HL-60 (cell line): ENCODE measurements at regions not wholly inside any gene's neighbourhood (a gene's known extent, or its start where the extent isn't known, plus 50 kb on each side); places are given as distances from the start of the nearest gene placed in this dataset.

ENCODE experiments used
- DNase-seq, 2 experiments: peaks; one replicate each; pipeline ENCODE4 v3.0.0-alpha.2; 2010 to 2020; ENCODE audit warnings: low read depth in 1 of 2, low spot score in 1 of 2
- H3K27ac ChIP-seq: fragments of 250-450 bp; sonication (Bioruptor Pico); replicated peaks from 2 replicates; pipeline ENCODE4 v1.5.1; 2020; ENCODE audit warnings: mild to moderate bottlenecking, moderate library complexity
- H3K27me3 ChIP-seq: fragments of 250-450 bp; sonication (Bioruptor Pico); 2 replicates; pipeline ENCODE4 v1.5.1; 2021; ENCODE audit warnings: mild to moderate bottlenecking, moderate library complexity; ENCODE audit not compliant: insufficient read depth, poor library complexity, severe bottlenecking
- H3K4me3 ChIP-seq: replicated peaks from 2 replicates; pipeline ENCODE4 v1.5.1; 2011; ENCODE audit warnings: mild to moderate bottlenecking, control low read depth, low read length; ENCODE audit not compliant: insufficient read depth
- GABPA ChIP-seq: IDR thresholded peaks from 2 replicates; pipeline ENCODE4 v1.6.1; 2012; ENCODE audit warnings: low read depth
- POLR2AphosphoS5 ChIP-seq: IDR thresholded peaks from 2 replicates; pipeline ENCODE4 v1.6.1; 2012; ENCODE audit warnings: low read depth
- REST ChIP-seq: IDR thresholded peaks from 2 replicates; pipeline ENCODE4 v1.6.1; 2012; ENCODE audit warnings: low read depth; ENCODE audit not compliant: insufficient replicate concordance
- SPI1 ChIP-seq: IDR thresholded peaks from 2 replicates; pipeline ENCODE4 v1.6.1; 2012; ENCODE audit warnings: low read depth, mild to moderate bottlenecking, borderline replicate concordance
- TF ChIP-seq, protein P1 (sequence below): IDR thresholded peaks from one replicate; pipeline ENCODE4 v1.5.1; 2011; ENCODE audit warnings: low read length, control low read depth, inconsistent platforms; ENCODE audit not compliant: insufficient read depth

GRCh38 chr3:166011771-166012170 is 174.5 kb upstream of the BCHE start:
- no peak overlapping the region for H3K27ac ChIP-seq
- H3K27me3 ChIP-seq, result no peaks in the 10 kb centered on the region
- TF ChIP-seq GABPA (no peak), REST (no peak), SPI1 (no peak), POLR2AphosphoS5 (no peak)
- TF ChIP-seq, protein P1, sequence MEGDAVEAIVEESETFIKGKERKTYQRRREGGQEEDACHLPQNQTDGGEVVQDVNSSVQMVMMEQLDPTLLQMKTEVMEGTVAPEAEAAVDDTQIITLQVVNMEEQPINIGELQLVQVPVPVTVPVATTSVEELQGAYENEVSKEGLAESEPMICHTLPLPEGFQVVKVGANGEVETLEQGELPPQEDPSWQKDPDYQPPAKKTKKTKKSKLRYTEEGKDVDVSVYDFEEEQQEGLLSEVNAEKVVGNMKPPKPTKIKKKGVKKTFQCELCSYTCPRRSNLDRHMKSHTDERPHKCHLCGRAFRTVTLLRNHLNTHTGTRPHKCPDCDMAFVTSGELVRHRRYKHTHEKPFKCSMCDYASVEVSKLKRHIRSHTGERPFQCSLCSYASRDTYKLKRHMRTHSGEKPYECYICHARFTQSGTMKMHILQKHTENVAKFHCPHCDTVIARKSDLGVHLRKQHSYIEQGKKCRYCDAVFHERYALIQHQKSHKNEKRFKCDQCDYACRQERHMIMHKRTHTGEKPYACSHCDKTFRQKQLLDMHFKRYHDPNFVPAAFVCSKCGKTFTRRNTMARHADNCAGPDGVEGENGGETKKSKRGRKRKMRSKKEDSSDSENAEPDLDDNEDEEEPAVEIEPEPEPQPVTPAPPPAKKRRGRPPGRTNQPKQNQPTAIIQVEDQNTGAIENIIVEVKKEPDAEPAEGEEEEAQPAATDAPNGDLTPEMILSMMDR, result no peak
- no peak for DNase-seq
- no peak overlapping the region for H3K4me3 ChIP-seq

DNA sequence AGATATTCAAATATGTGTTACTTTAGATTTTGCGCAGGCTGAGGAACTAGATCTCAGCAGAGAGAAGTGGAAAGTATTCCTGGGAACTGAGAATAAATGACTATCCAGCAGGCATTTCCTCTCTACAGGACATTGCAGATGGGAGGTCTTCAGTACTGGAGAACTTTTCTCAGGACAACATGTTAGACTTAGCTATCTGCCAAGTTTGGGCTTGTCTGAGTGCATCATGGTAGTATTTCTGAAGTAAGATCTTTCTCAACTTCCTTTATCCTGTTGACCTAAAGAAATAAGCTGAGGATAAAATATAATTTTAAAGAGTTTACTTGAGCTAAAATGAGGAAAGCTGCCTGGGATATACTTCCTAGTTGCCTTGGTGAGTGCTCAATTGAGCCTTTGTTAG is 167.9 kb upstream of the BCHE start:
- no peak for DNase-seq
- Histone ChIP-seq H3K27ac (no peak overlapping the region), H3K27me3 (no peaks in the 10 kb centered on the region), H3K4me3 (no peak overlapping the region)
- TF ChIP-seq POLR2AphosphoS5, result no peak
- no peak for TF ChIP-seq SPI1
- no peak for TF ChIP-seq REST
- TF ChIP-seq, protein P1, result no peak

DNA sequence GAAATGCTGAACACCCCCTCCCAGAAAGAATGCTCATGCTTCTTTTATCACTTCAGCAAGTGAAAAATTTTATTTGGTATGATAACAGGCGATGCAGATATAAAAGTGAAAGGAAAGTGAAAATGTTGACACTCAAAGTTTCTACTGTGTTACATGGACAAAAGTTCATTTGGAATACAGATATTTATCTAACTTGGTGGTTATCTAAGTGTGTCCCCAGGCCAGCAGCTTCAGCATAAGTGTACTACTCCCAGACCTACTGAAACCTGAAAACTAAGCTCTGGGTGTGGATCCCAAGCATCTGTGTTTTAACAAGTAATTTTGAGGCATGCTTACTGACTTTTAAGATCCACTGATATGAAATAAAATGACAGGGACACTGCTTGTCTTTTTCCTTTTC is 157.1 kb upstream of the BCHE start:
- no peak for DNase-seq
- no peaks in the 10 kb centered on the region for H3K27me3 ChIP-seq
- no peak overlapping the region for H3K4me3 ChIP-seq
- H3K27ac ChIP-seq, result no peak overlapping the region
- no peak for TF ChIP-seq POLR2AphosphoS5
- TF ChIP-seq, protein P1, result no peak
- TF ChIP-seq GABPA, result no peak
- TF ChIP-seq REST, result no peak
- TF ChIP-seq SPI1, result no peak
